ENCODE measurements at regions not wholly inside any gene's neighbourhood (a gene's known extent, or its start where the extent isn't known, plus 50 kb on each side); places are given as distances from the start of the nearest gene placed in this dataset.

DNA sequence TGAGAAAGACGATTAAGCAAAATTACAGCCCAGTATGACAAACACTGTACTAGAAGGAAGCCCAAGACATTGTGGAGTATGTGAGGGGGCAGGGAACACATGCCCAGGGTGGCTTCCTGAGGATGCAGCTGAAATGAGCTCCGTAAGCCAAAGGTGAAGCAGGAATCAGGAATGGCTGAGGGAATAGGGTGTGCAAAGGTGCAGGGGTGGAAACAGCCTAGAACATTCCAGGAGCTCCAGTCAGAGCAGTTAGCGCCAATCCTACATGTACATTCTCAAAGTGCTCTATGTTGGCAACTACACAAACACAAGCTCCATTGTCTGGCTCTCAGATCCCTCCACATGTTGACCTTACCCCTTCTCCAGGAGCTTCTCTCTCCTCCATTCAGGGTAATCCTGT, 257.9 kb downstream of the MAN2A1 start:
- TF ChIP-seq, protein P1, sequence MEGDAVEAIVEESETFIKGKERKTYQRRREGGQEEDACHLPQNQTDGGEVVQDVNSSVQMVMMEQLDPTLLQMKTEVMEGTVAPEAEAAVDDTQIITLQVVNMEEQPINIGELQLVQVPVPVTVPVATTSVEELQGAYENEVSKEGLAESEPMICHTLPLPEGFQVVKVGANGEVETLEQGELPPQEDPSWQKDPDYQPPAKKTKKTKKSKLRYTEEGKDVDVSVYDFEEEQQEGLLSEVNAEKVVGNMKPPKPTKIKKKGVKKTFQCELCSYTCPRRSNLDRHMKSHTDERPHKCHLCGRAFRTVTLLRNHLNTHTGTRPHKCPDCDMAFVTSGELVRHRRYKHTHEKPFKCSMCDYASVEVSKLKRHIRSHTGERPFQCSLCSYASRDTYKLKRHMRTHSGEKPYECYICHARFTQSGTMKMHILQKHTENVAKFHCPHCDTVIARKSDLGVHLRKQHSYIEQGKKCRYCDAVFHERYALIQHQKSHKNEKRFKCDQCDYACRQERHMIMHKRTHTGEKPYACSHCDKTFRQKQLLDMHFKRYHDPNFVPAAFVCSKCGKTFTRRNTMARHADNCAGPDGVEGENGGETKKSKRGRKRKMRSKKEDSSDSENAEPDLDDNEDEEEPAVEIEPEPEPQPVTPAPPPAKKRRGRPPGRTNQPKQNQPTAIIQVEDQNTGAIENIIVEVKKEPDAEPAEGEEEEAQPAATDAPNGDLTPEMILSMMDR (IDR thresholded peaks at IDR 0.05; ENCODE audit: poor library complexity): no peak
- TF ChIP-seq EZH2 (IDR thresholded peaks at IDR 0.05; ENCODE audit: borderline replicate concordance): no peak

Measured in hepatocyte (in vitro differentiated cells).